GM21526 (cell line): ENCODE measurements at regions not wholly inside any gene's neighbourhood (a gene's known extent, or its start where the extent isn't known, plus 50 kb on each side); places are given as distances from the start of the nearest gene placed in this dataset.
"Not testable (repeated sequence)": the region's sequence is repeated elsewhere in the genome, so short reads cannot be mapped to it uniquely, and the experiment has no call there.

Experiments
- ATAC-seq: cut with Tn5 transposase; IDR thresholded peaks from one replicate; pipeline ENCODE4 v1.9.1; 2021; ENCODE audit warnings: moderate library complexity; ENCODE audit not compliant: unreplicated experiment, low FRiP score

GRCh38 chr10:120748519-120748918 is 102.6 kb upstream of the WDR11 start:
- no peak for ATAC-seq

- no peak for ATAC-seq
Measured at GRCh38 chr10:120749072-120749471, 102.1 kb upstream of the WDR11 start.

- no peak for ATAC-seq
Measured at GRCh38 chr10:120749856-120750566, 101.2 kb upstream of the WDR11 start.

- ATAC-seq, result no peak
Measured at GRCh38 chr10:120755771-120756170, 95.4 kb upstream of the WDR11 start.

- ATAC-seq, result no peak
Measured at GRCh38 chr10:120760253-120760652, 90.9 kb upstream of the WDR11 start.

- no peak for ATAC-seq
Measured at GRCh38 chr10:120761951-120762350, 89.2 kb upstream of the WDR11 start.

- no peak for ATAC-seq
Measured at GRCh38 chr10:120765226-120765803, 85.8 kb upstream of the WDR11 start.

GRCh38 chr10:120768227-120768626 is 82.9 kb upstream of the WDR11 start:
- no peak for ATAC-seq

- no peak for ATAC-seq
Measured at GRCh38 chr10:120770496-120770895, 80.7 kb upstream of the WDR11 start.

- ATAC-seq, result no peak
Measured at GRCh38 chr10:120776442-120776841, 74.7 kb upstream of the WDR11 start.

- no peak for ATAC-seq
Measured at GRCh38 chr10:120782336-120782735, 68.8 kb upstream of the WDR11 start.

- ATAC-seq, result no peak
Measured at GRCh38 chr10:120783098-120783497, 68.1 kb upstream of the WDR11 start.

GRCh38 chr10:120783867-120784266 is 67.3 kb upstream of the WDR11 start:
- no peak for ATAC-seq

GRCh38 chr10:120788771-120789170 is 62.4 kb upstream of the WDR11 start:
- no peak for ATAC-seq

GRCh38 chr10:120789303-120790203 is 61.6 kb upstream of the WDR11 start:
- no peak for ATAC-seq

- ATAC-seq, result no peak
Measured at GRCh38 chr10:120791316-120791715, 59.8 kb upstream of the WDR11 start.

GRCh38 chr10:120793088-120793487 is 58.1 kb upstream of the WDR11 start:
- ATAC-seq, result no peak

GRCh38 chr10:120794390-120794789 is 56.8 kb upstream of the WDR11 start:
- ATAC-seq, result no peak

- not testable (repeated sequence) for ATAC-seq
Measured at GRCh38 chr10:120798276-120798675, 52.9 kb upstream of the WDR11 start.

GRCh38 chr10:120799849-120800248 is 51.3 kb upstream of the WDR11 start:
- ATAC-seq, result no peak

GRCh38 chr10:120800528-120801323 is 50.4 kb upstream of the WDR11 start:
- ATAC-seq, result no peak
